ENCODE measurements at regions not wholly inside any gene's neighbourhood (a gene's known extent, or its start where the extent isn't known, plus 50 kb on each side); places are given as distances from the start of the nearest gene placed in this dataset.

DNA sequence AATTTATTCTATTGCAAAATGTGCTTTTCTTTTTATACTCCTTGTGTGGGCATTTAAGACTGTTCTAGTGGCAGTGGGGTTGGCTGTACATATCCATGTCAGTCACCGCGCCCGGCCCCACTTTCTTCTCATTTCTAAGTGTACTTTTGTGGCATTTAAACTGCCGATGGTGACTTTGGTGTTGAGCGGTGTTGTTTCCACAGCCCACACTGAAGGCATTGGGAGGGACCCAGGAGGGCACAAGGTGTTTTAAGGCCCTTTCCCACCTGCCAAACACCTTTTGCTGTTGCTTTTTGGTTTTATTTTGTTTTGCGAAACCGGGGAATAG, 369.7 kb downstream of the MTX2 start:
- no peak overlapping the region for H2AFZ ChIP-seq
- H3K9me2 ChIP-seq (replicated peaks; ENCODE audit: insufficient read depth): no peaks in the 10 kb centered on the region
- no peaks in the 10 kb centered on the region for H3K79me2 ChIP-seq
- no peaks in the 10 kb centered on the region for H3K9me3 ChIP-seq (ENCODE audit: low read depth)
- no peaks in the 10 kb centered on the region for H3K36me3 ChIP-seq (replicated peaks; ENCODE audit: insufficient read depth, low read depth)
- TF ChIP-seq EZH2 (IDR thresholded peaks at IDR 0.05; ENCODE audit: borderline replicate concordance) (no peak), EZH2phosphoT487 (IDR thresholded peaks at IDR 0.05; ENCODE audit: low read depth, severe bottlenecking, unreplicated experiment) (no peak)
- TF ChIP-seq, protein P1, sequence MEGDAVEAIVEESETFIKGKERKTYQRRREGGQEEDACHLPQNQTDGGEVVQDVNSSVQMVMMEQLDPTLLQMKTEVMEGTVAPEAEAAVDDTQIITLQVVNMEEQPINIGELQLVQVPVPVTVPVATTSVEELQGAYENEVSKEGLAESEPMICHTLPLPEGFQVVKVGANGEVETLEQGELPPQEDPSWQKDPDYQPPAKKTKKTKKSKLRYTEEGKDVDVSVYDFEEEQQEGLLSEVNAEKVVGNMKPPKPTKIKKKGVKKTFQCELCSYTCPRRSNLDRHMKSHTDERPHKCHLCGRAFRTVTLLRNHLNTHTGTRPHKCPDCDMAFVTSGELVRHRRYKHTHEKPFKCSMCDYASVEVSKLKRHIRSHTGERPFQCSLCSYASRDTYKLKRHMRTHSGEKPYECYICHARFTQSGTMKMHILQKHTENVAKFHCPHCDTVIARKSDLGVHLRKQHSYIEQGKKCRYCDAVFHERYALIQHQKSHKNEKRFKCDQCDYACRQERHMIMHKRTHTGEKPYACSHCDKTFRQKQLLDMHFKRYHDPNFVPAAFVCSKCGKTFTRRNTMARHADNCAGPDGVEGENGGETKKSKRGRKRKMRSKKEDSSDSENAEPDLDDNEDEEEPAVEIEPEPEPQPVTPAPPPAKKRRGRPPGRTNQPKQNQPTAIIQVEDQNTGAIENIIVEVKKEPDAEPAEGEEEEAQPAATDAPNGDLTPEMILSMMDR (IDR thresholded peaks at IDR 0.05; ENCODE audit: poor library complexity): no peak
- H3K4me2 ChIP-seq: peak overlapping the region; percentile 98
- peaks cover 7% of the 10 kb centered on the region for H3K4me1 ChIP-seq (ENCODE audit: insufficient read depth)
- peaks cover 91% of the 10 kb centered on the region for H3K27me3 ChIP-seq
- no peak for DNase-seq (ENCODE audit: low spot score)
- H4K20me1 ChIP-seq (ENCODE audit: insufficient read depth, poor library complexity, severe bottlenecking): no peaks in the 10 kb centered on the region
- H3K4me3 ChIP-seq: no peak overlapping the region
- no peak overlapping the region for H3K27ac ChIP-seq
- WGBS (ENCODE audit: low lambda C conversion rate, missing lambda C conversion rate): 71% methylated on average over 7 of the region's 7 CpGs

DNA sequence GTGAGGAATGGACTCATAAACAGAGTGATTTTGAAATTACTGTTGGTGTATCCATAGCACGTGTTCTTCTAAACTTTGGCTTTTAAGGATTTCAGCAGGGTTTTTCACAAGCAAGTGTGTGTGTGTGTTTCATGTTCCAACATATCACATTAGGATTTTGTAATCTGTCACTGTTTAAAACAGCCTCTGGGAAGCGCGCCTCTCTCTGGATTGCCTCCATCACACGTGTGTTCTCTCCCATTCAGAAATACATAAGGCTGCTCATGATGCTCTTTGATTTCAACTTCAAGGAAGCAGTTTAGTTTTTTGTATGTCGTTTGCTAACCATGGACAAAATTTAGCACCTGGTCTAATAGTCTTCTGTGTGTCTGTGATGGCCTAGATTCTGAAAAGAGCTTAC, 370.4 kb downstream of the MTX2 start:
- no peak overlapping the region for H2AFZ ChIP-seq
- H3K4me3 ChIP-seq: no peak overlapping the region
- H3K79me2 ChIP-seq: no peaks in the 10 kb centered on the region
- no peak overlapping the region for H3K4me2 ChIP-seq
- H3K27ac ChIP-seq: no peak overlapping the region
- no peak for DNase-seq (ENCODE audit: low spot score)
- WGBS (ENCODE audit: low lambda C conversion rate, missing lambda C conversion rate): 52% methylated on average over 5 of the region's 5 CpGs
- no peak for TF ChIP-seq EZH2phosphoT487 (IDR thresholded peaks at IDR 0.05; ENCODE audit: low read depth, severe bottlenecking, unreplicated experiment)
- TF ChIP-seq, protein P1 (IDR thresholded peaks at IDR 0.05; ENCODE audit: poor library complexity): no peak
- TF ChIP-seq EZH2 (IDR thresholded peaks at IDR 0.05; ENCODE audit: borderline replicate concordance): no peak
- no peaks in the 10 kb centered on the region for H3K36me3 ChIP-seq (replicated peaks; ENCODE audit: insufficient read depth, low read depth)
- H3K27me3 ChIP-seq: peaks cover 91% of the 10 kb centered on the region
- H3K4me1 ChIP-seq (ENCODE audit: insufficient read depth): peaks cover 7% of the 10 kb centered on the region
- H3K9me3 ChIP-seq (ENCODE audit: low read depth): no peaks in the 10 kb centered on the region
- no peaks in the 10 kb centered on the region for H3K9me2 ChIP-seq (replicated peaks; ENCODE audit: insufficient read depth)
- no peaks in the 10 kb centered on the region for H4K20me1 ChIP-seq (ENCODE audit: insufficient read depth, poor library complexity, severe bottlenecking)

DNA sequence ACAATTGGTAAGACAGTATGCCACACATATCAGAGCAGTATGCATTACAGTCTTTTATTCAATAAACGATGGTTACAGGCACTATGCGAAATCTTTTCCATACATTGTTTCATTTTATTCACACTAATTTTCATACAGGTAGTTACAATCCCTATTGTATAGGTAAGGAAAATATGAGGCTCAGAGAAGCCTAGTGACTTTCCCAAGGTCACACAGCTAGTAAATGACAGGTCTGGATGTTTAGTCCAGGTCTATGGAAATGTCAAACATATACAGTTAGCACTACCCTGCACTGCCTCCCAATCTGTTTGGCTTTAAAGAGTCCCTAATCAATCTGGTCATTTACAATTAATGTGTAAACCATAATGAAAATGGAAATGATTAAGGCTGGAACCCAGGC, 372.2 kb downstream of the MTX2 start:
- H3K4me2 ChIP-seq: no peak overlapping the region
- 94% methylated on average over 2 of the region's 2 CpGs for whole genome bisulfite sequencing (ENCODE audit: low lambda C conversion rate, missing lambda C conversion rate)
- no peak for DNase-seq (ENCODE audit: low spot score)

More for the DNA sequence above, 372.2 kb downstream of the MTX2 start:
- Histone ChIP-seq H3K4me1 (ENCODE audit: insufficient read depth) (peaks cover 7% of the 10 kb centered on the region), H3K36me3 (replicated peaks; ENCODE audit: insufficient read depth, low read depth) (no peaks in the 10 kb centered on the region), H3K79me2 (no peaks in the 10 kb centered on the region), H2AFZ (no peak overlapping the region), H4K20me1 (ENCODE audit: insufficient read depth, poor library complexity, severe bottlenecking) (no peaks in the 10 kb centered on the region), H3K27ac (no peak overlapping the region), H3K9me3 (ENCODE audit: low read depth) (no peaks in the 10 kb centered on the region), H3K9me2 (replicated peaks; ENCODE audit: insufficient read depth) (no peaks in the 10 kb centered on the region), H3K27me3 (peaks cover 91% of the 10 kb centered on the region), H3K4me3 (no peak overlapping the region)
- TF ChIP-seq EZH2 (IDR thresholded peaks at IDR 0.05; ENCODE audit: borderline replicate concordance) (no peak), EZH2phosphoT487 (IDR thresholded peaks at IDR 0.05; ENCODE audit: low read depth, severe bottlenecking, unreplicated experiment) (no peak)
- TF ChIP-seq, protein P1 (IDR thresholded peaks at IDR 0.05; ENCODE audit: poor library complexity): no peak
